IPS-15b (cell line): ENCODE measurements at regions not wholly inside any gene's neighbourhood (a gene's known extent, or its start where the extent isn't known, plus 50 kb on each side); places are given as distances from the start of the nearest gene placed in this dataset.

Experiments used
- H3K27me3 ChIP-seq: one replicate; pipeline ENCODE4 v1.6.1; 2013; ENCODE audit warnings: low read length; ENCODE audit not compliant: control insufficient read depth, insufficient read depth
- H3K36me3 ChIP-seq: one replicate; pipeline ENCODE4 v1.6.1; 2013; ENCODE audit warnings: low read length; ENCODE audit not compliant: control insufficient read depth, insufficient read depth
- H3K4me1 ChIP-seq: one replicate; pipeline ENCODE4 v1.6.1; 2013; ENCODE audit warnings: mild to moderate bottlenecking, low read length; ENCODE audit not compliant: control insufficient read depth, insufficient read depth
- H3K4me3 ChIP-seq: one replicate; pipeline ENCODE4 v1.5.1; 2013; ENCODE audit warnings: low read depth, low read length
- H3K9ac ChIP-seq: one replicate; pipeline ENCODE4 v1.6.1; 2013; ENCODE audit warnings: low read depth, mild to moderate bottlenecking, low read length
- H3K9me3 ChIP-seq: one replicate; pipeline ENCODE4 v1.6.1; 2013; ENCODE audit warnings: mild to moderate bottlenecking, low read length; ENCODE audit not compliant: control insufficient read depth, insufficient read depth

DNA sequence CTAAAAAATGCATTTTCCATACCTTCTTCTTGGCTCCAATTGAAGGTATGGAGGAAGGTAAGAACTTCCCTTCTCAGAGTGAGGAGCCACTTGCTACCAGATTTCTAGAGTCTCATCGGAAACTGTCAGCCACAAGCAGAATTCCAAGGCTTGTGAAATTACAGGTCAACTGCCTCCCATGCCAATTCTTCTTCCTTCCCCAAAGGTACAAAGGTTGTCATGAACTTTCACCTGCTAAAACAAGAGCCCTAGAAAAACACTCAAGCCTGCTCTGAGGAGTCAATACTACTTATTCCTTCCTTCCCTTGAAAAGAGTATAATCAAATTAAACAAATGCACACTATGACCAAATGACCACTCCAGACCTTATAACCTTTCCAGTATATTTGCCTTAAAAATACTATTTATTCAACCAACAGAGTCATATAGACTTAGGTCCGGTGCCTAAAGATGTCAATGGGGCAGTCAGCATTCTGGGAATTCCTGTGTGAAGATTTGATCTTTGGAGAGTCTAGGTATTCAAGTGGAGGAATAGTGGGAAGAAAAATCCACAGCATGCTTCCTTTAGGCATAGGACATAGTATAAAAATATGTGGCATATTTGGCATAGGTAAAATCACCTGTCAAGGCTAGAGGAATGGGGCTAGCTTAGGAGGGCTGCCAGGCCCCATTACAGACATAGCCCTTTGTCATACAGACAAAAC is 539.3 kb downstream of the LIG4 start:
- H3K36me3 ChIP-seq = no peaks in the 10 kb centered on the region
- H3K9me3 ChIP-seq = no peaks in the 10 kb centered on the region
- H3K27me3 ChIP-seq = no peaks in the 10 kb centered on the region
- H3K4me3 ChIP-seq = no peak overlapping the region
- no peaks in the 10 kb centered on the region for H3K4me1 ChIP-seq
- no peak overlapping the region for H3K9ac ChIP-seq

DNA sequence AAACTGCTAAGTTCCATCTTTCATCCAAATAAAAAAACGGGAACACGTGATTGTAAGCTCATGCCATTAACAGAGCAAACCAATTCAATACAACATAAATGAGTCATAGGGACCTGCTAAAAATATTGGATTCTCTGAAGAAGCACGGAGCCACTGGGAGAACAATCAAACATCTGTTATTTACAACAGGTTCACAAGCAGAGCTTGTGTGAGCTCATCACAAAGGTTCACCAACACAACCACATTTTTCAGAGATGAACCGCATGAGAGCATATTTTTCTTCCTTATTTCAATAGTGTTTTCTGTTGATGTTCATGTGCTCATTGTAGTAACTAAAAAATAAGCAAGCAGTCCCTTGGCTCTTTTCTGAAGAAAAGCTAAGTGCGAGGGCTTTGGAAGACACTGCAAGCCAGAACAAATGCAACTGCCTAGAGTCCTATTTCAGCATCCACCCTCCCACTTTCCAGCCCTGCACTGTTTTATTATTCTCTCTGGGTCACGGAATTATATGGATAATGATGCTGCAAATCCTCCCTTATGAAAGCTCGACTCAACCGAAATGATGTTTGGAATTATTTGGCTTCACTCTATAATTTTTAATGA is 545.8 kb downstream of the LIG4 start:
- Histone ChIP-seq H3K4me1 (no peaks in the 10 kb centered on the region), H3K9me3 (no peaks in the 10 kb centered on the region), H3K9ac (no peak overlapping the region), H3K4me3 (no peak overlapping the region), H3K27me3 (no peaks in the 10 kb centered on the region), H3K36me3 (no peaks in the 10 kb centered on the region)

DNA sequence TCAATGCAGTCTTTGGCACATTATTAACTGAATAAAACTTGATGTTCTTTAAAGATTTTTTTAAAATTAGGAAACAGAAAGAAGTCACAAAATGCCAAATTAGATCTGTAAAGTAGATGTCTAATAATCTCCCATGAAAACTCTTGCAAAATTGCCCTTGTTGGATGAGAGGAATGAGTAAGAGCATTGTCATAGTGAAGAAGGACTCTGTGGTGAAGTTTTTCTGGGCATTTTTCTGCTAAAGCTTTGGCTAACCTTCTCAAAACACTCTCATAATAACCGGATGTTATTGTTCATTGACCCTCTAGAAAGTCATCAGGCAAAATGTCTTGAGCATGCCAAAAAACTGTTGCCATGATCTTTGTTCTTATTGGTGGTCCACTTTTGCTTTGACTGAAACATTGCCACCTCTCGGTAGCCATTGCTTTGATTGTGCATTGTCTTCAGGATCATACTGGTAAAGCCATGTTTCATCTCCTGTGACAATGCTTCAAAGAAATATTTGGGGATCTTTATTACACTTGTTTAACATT is 549.3 kb downstream of the LIG4 start:
- Histone ChIP-seq H3K4me3 (no peak overlapping the region), H3K36me3 (no peaks in the 10 kb centered on the region), H3K9me3 (no peaks in the 10 kb centered on the region), H3K9ac (no peak overlapping the region), H3K4me1 (no peaks in the 10 kb centered on the region), H3K27me3 (no peaks in the 10 kb centered on the region)

DNA sequence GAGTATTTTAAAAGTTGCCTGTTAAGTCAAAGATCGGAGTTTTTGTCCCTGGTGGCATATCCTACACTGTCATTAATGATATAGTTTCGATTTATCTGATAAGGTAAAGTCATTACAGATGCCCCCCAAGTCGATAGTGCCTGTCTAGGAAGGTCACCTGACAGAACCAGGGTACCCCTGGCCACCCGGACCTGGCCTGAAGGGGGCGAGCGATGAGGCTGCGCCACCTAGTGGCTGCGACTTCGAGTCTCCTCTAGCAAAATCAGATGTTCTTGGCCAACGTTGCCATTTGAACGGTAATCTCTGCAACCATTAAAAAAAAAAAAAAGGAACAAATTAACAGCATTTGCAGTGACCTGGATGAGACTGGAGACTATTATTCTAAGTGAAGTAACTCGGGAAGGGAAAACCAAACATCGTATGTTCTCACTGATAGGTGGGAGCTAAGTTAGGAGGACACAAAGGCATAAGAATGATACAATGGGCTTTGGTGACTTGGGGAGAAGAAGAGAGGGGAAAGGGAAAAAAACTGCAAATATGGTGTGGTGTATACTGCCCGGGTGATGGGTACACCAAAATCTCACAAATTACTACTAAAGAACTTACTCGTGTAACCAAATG is 565.1 kb downstream of the LIG4 start:
- Histone ChIP-seq H3K9ac (no peak overlapping the region), H3K36me3 (no peaks in the 10 kb centered on the region), H3K9me3 (no peaks in the 10 kb centered on the region), H3K4me3 (no peak overlapping the region), H3K27me3 (no peaks in the 10 kb centered on the region), H3K4me1 (peaks cover 2% of the 10 kb centered on the region)

DNA sequence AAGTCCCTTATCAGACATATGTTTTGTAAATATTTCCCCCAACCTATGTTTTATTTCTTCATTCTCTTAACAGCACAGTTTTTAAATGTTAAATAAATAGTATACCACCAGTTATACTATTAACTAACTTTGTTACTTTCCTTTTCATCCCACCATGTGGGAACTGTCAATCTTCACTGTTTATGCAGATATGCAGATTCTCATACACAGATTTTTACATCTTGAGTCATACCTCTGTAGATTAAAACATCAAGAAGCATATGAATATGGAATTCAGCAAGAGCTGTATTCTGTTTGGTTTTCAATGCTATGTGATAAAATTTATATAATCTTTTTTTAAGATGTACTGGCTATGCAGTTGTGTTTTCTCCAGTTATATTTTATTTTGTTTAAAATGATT is 566.3 kb downstream of the LIG4 start:
- Histone ChIP-seq H3K4me1 (peaks cover 2% of the 10 kb centered on the region), H3K9ac (no peak overlapping the region), H3K9me3 (no peaks in the 10 kb centered on the region), H3K36me3 (no peaks in the 10 kb centered on the region), H3K27me3 (no peaks in the 10 kb centered on the region), H3K4me3 (no peak overlapping the region)

DNA sequence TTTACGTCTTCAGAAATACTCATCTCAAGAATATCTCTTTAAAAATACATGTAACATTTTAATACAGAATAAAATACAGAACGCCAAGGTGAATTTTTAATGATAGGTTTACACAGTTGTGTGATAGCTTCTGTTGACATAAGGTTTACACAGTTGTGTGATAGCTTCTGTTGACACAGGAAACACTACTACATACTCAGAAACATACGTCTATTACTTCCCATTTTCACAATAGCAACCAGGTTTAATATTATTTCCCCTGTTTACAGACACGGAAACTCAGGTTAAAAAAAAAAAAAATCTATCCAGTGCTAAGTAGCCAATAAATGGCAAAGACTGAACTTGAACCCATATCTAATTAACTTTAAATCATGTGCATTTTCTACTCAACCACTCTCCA is 571.2 kb downstream of the LIG4 start:
- Histone ChIP-seq H3K27me3 (no peaks in the 10 kb centered on the region), H3K9me3 (no peaks in the 10 kb centered on the region), H3K9ac (no peak overlapping the region), H3K4me1 (no peaks in the 10 kb centered on the region), H3K4me3 (no peak overlapping the region), H3K36me3 (no peaks in the 10 kb centered on the region)

DNA sequence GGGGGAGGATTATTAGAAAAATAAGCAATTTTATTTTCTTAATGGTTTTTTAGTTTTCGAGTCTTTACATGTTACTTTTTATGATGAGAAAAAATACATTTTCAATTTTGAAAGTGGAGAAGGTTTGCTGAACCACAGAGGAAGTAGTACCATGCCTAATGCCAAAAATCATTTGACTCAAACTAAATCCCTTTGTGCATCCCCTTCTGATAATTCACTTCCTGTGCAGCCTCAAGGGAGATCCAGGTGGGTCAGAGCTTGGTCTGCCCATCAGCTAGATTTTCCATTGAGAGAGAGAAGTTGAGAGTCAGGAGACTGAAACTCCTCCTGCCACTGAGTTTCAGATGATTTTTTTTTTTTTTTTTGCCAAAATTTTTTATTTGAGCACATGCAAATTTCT is 571.7 kb downstream of the LIG4 start:
- no peak overlapping the region for H3K4me3 ChIP-seq
- no peaks in the 10 kb centered on the region for H3K27me3 ChIP-seq
- H3K4me1 ChIP-seq = no peaks in the 10 kb centered on the region
- H3K9ac ChIP-seq = no peak overlapping the region
- H3K36me3 ChIP-seq = no peaks in the 10 kb centered on the region
- H3K9me3 ChIP-seq = no peaks in the 10 kb centered on the region

DNA sequence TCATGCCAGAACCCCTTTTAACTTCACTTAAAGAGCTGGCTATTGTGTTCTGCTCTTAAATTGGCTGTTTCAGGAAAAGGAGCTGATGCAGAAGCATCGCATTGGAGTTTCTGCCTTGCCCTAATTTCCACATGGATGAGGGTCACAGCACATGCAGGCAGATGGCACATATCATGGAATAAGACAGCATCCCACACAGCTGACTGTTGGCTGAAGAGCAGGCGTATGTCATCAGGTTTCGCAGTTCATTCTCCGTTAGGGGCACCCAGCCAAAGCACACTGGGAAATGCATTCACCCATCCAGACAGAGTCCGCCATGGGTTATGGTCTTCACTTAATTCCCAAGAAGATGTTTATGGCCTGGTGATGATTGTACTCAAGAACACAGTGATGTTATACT is 572.5 kb downstream of the LIG4 start:
- no peaks in the 10 kb centered on the region for H3K4me1 ChIP-seq
- H3K9me3 ChIP-seq = no peaks in the 10 kb centered on the region
- no peak overlapping the region for H3K9ac ChIP-seq

DNA sequence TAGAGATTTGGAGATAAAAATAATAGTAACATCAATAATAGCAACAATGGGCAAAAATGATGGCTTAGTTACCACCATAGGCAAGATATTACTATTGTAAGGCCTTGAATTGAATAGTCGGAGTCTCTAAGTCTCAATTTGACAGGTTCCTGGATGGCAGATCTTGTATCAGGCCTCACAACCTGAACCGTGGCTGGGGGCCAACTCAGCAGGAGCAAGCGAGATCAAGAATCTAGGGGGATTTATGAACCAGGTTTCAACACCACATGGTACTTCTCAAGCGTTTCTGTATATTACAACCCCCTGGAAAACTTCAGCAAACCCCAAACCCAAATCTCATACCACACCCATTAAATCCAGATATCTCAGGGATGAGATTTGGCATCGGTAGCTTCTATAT is 573.8 kb downstream of the LIG4 start:
- H3K36me3 ChIP-seq = no peaks in the 10 kb centered on the region
- H3K4me3 ChIP-seq = no peak overlapping the region
- H3K4me1 ChIP-seq = no peaks in the 10 kb centered on the region
- H3K9me3 ChIP-seq = no peaks in the 10 kb centered on the region
- no peak overlapping the region for H3K9ac ChIP-seq
- no peaks in the 10 kb centered on the region for H3K27me3 ChIP-seq

More for the DNA sequence above, 572.5 kb downstream of the LIG4 start:
- Histone ChIP-seq H3K36me3 (no peaks in the 10 kb centered on the region), H3K4me3 (no peak overlapping the region), H3K27me3 (no peaks in the 10 kb centered on the region)

DNA sequence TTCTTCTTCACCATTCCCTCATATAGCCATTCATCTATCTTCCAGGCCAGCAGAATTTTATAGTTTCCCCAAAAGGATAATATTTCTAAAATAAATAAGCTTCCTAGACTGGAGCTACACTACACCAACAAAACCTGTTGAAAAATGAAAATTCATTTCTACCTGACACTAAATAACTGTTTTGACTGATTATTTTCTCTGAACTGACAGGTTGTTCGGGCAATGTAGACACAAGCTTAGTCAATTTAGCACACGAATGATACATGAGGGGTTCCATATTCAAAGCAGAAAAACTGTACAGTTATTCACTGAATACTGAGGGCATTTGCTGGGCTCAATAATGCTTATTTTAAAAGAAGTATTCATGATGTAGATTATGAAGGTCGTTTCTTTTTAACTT is 589.7 kb downstream of the LIG4 start:
- Histone ChIP-seq H3K4me3 (no peak overlapping the region), H3K4me1 (no peaks in the 10 kb centered on the region), H3K27me3 (no peaks in the 10 kb centered on the region), H3K9ac (no peak overlapping the region), H3K36me3 (no peaks in the 10 kb centered on the region), H3K9me3 (no peaks in the 10 kb centered on the region)

DNA sequence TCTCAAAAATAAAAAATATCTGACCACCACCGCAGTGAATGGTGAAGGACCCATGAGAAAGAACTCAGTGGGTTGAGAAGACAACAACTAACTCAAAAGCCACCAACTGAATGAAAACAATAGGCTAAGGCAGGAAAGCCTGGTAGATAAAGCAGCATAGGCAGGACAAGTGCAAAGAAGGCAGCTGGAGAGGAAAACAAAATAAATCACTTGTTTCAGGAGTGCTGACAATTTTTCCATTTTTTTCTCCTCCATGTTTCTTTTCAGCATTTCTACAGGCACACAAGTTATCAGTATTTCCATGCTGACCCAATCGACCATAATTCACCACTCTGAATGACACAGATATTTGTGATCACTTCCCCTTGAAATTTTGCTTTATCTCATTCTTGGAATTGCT is 597.8 kb downstream of the LIG4 start:
- H3K4me1 ChIP-seq = no peaks in the 10 kb centered on the region
- no peaks in the 10 kb centered on the region for H3K9me3 ChIP-seq
- H3K36me3 ChIP-seq = no peaks in the 10 kb centered on the region
- no peaks in the 10 kb centered on the region for H3K27me3 ChIP-seq
- no peak overlapping the region for H3K4me3 ChIP-seq
- no peak overlapping the region for H3K9ac ChIP-seq

DNA sequence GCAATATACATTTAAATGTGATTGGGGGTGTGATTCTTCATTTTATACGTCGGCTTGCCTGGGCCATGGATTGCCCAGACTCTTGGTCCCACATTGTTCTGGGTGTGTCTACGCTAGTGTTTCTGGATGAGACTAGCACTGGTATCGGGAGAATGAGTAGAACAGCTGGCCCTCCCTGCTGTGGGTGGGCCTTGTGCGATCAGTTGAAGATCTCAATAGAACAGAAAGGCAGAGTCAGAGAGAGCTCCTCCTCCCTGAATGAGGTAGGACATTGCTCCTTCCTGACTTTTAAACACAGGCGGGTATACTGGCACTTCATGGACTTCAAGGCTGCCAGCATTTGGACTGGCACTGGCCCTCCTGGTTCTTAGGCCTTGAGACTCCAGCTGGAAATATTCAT is 603.0 kb downstream of the LIG4 start:
- Histone ChIP-seq H3K27me3 (no peaks in the 10 kb centered on the region), H3K4me1 (no peaks in the 10 kb centered on the region), H3K9me3 (no peaks in the 10 kb centered on the region), H3K9ac (no peak overlapping the region), H3K36me3 (no peaks in the 10 kb centered on the region), H3K4me3 (no peak overlapping the region)
